ENCODE measurements at regions not wholly inside any gene's neighbourhood (a gene's known extent, or its start where the extent isn't known, plus 50 kb on each side); places are given as distances from the start of the nearest gene placed in this dataset.

DNA sequence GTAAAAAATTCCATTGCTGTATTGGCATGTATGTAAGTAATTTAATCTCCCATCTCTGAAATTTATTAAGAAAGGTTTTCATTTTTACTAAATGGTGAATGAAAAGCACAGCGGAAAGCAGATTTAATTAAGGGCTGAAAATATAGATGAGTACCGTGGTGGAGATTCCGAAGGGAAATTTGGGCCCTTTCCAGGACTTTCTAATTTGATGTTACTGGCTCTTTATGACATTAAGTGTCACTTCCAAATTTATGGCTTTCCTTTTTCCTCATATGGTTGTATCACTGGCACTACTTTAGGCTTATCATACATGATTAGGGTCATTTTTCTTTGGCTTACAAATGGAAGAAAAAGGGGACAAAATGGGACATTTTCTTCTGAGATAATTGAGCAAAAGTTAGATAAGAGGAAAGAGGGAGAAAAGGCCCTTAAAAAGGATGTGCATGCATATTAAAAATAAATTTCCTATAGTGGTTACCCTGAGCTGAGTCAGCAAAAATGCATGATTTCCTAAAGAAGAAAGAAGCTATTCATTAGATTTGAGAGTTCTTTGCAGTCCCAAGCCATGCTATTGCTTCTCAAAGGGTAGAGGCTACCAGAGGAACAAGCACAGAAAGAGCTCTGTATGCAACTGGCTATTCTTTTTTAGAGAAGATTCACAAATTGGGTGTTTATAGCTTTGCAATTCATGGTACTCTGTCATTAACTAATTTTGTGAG, 74.9 kb upstream of the CNIH3 start:
- no peak for DNase-seq
- Histone ChIP-seq H3K27me3 (ENCODE audit: insufficient read depth, low read length) (no peaks in the 10 kb centered on the region), H3K4me2 (ENCODE audit: insufficient read depth, insufficient read length, low read length) (no peak overlapping the region), H2AFZ (ENCODE audit: low read length) (no peak overlapping the region), H2BK5ac (ENCODE audit: insufficient read length, low read length) (no peak overlapping the region), H3K23ac (ENCODE audit: insufficient read length, low read depth, low read length) (no peak overlapping the region), H2BK12ac (ENCODE audit: insufficient read length, low read depth, low read length) (no peak overlapping the region), H3K56ac (ENCODE audit: insufficient read length, low read depth, low read length) (no peak overlapping the region), H3K4ac (ENCODE audit: low read depth, low read length) (no peak overlapping the region), H3K4me1 (ENCODE audit: insufficient read depth, low read length) (peaks cover 2% of the 10 kb centered on the region; the same call in 1 of the 2 replicates), H3K79me2 (ENCODE audit: insufficient read depth, low read length) (no peaks in the 10 kb centered on the region), H3K14ac (ENCODE audit: insufficient read depth, low read length) (no peak overlapping the region), H2AK5ac (ENCODE audit: insufficient read length, low read length) (no peak overlapping the region), H4K20me1 (ENCODE audit: control insufficient read depth, insufficient read depth, insufficient read length) (no peaks in the 10 kb centered on the region), H2BK15ac (ENCODE audit: low read depth, low read length) (no peak overlapping the region), H2BK120ac (ENCODE audit: low read depth, low read length, poor library complexity, severe bottlenecking) (no peak overlapping the region), H3T11ph (ENCODE audit: low read length) (no peak overlapping the region), H4K8ac (replicated peaks; ENCODE audit: insufficient read length, low read depth, low read length) (no peak overlapping the region), H3K27ac (ENCODE audit: insufficient read length, low read depth, low read length) (no peak overlapping the region), H3K9ac (ENCODE audit: extremely low read depth, insufficient read length, low read length) (no peak overlapping the region), H4K91ac (ENCODE audit: insufficient read length, low read depth, low read length) (no peak overlapping the region), H3K9me3 (ENCODE audit: control insufficient read depth, low read depth, low read length) (no peaks in the 10 kb centered on the region), H2BK20ac (ENCODE audit: low read depth, low read length, poor library complexity, severe bottlenecking) (no peak overlapping the region), H4K5ac (ENCODE audit: insufficient read length, low read depth, low read length) (no peak overlapping the region), H3K23me2 (ENCODE audit: insufficient read length, low read depth, low read length, poor library complexity, severe bottlenecking) (no peaks in the 10 kb centered on the region), H3K79me1 (ENCODE audit: insufficient read depth, low read depth, low read length, poor library complexity, severe bottlenecking) (no peaks in the 10 kb centered on the region), H3K18ac (ENCODE audit: insufficient read length, low read depth, low read length) (no peak overlapping the region)
- H3K9me3 Mint-ChIP-seq = peaks cover 1 to 10% of the 10 kb centered on the region in 2 experiments; a peak in 4 of 5 replicates
- TF ChIP-seq, protein P1, sequence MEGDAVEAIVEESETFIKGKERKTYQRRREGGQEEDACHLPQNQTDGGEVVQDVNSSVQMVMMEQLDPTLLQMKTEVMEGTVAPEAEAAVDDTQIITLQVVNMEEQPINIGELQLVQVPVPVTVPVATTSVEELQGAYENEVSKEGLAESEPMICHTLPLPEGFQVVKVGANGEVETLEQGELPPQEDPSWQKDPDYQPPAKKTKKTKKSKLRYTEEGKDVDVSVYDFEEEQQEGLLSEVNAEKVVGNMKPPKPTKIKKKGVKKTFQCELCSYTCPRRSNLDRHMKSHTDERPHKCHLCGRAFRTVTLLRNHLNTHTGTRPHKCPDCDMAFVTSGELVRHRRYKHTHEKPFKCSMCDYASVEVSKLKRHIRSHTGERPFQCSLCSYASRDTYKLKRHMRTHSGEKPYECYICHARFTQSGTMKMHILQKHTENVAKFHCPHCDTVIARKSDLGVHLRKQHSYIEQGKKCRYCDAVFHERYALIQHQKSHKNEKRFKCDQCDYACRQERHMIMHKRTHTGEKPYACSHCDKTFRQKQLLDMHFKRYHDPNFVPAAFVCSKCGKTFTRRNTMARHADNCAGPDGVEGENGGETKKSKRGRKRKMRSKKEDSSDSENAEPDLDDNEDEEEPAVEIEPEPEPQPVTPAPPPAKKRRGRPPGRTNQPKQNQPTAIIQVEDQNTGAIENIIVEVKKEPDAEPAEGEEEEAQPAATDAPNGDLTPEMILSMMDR (conservative IDR thresholded peaks at IDR 0.05) = no peak
- H3K27ac Mint-ChIP-seq = no peak overlapping the region
- no CpG with 5 or more reads among the region's 3 CpGs for WGBS (ENCODE audit: extremely low coverage, insufficient read length, low lambda C conversion rate)
- H3K4me1 Mint-ChIP-seq = peaks cover 8 to 14% of the 10 kb centered on the region in 2 experiments; a peak in 3 of 4 replicates
- no peak overlapping the region for H3K4me3 Mint-ChIP-seq
- no peaks in the 10 kb centered on the region for H3K27me3 Mint-ChIP-seq (ENCODE audit: low read depth)
- H3K36me3 Mint-ChIP-seq (ENCODE audit: insufficient read depth in 1 of 3, low read depth in 3 of 3) = peaks cover 0 to 7% (median 6%) of the 10 kb centered on the region in 3 experiments; a peak in 2 of 7 replicates

Measured in H9 (cell line).